GM19452 (cell line): ENCODE measurements at regions not wholly inside any gene's neighbourhood (a gene's known extent, or its start where the extent isn't known, plus 50 kb on each side); places are given as distances from the start of the nearest gene placed in this dataset.
A peak's percentile ranks its signal among the peaks of the same experiment; 100 is the strongest.
"Not testable (repeated sequence)": the region's sequence is repeated elsewhere in the genome, so short reads cannot be mapped to it uniquely, and the experiment has no call there.

ENCODE experiments used
- ATAC-seq: cut with Tn5 transposase; IDR thresholded peaks from one replicate; pipeline ENCODE4 v1.9.1; 2021; ENCODE audit not compliant: unreplicated experiment

DNA sequence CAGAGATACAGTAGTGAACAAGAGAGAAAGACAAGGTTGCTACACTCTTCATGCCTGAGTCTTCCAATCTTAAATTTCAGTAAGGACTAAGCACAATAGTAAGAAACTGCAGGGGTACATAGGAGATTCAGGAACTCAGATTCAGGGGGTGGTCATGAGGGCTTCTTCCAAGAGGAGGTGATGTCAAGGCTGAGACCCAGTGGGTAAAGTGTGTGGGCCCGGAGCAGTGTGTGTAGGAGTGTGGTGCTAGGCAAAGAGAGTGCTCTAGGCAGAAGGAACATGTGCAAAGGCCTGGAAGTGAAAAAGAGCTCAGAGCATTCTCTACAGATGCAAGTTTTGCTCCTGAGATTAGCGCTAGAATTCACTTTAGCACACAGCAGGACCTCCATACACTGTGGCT, 102.9 kb upstream of the SPATA12 start:
- no peak for ATAC-seq

- no peak for ATAC-seq
Measured at GRCh38 chr3:56956906-56957305, 103.6 kb upstream of the SPATA12 start.

DNA sequence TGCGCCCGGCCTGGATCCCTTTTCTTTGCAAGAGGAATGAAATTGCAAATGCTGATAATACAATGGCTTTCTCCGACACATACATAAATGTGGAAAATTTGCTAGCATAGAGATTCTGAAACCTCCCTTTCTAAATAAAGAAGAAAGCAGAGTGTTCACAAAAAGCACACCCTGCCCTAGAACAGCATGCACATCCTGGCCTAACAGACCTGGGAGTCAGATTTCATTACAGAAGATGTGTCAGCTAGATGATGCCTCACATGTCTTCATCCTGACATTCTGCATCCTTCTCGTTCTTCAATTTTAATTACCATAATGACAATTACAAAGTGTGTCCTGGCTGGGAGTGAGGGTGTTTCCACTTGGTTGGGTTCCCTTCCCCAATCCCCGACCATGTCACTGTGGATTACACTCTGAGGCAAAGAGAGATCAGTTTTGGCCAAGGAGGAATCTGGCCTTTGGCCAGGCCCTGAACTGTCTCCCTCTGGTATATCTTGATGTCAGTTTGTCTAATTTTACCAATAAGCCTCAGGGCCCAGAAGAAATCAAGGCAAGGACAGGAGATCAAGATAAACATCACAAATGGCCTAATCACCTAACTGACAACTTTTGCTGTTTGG, 104.9 kb upstream of the SPATA12 start:
- no peak for ATAC-seq

- ATAC-seq: no peak
Measured at GRCh38 chr3:56954125-56954524, 106.3 kb upstream of the SPATA12 start.

DNA sequence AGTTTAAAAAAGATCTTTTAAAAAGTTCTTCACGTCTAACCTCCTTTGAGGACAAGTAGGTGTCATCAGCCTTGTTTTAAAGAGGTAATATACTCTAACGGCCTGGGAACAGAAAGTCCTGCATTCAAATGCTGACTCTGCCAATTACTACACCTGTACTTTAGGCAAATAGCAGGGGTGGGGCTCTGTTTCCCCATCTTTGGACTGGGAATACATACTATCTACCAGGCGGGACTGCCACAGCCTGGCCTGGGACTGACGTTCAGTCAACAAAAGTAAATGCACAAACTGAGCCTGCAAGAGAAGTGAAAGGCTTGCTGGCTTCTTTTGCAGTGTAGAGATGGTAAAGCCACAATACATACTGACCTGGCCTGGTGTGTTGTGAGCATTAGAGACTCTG, 107.6 kb upstream of the SPATA12 start:
- ATAC-seq: no peak

DNA sequence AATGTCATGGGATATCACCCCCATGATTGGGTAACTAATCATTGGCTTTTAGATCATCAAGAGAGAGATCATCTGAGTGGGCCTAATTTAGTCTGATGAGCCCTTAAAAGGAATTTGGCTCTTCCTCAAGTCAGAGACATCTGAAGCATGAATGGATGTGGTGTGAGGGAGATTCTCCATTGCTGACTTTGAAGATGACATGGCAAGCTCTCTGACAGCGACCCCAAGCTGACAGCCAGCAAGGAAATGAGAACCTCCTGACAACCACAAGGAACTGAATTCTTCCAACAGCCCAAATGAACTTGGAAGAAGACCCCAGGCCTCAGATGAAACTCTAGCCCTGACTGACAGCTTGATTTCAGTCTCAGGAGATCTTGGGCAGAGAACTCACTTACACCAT, 108.4 kb upstream of the SPATA12 start:
- no peak for ATAC-seq

GRCh38 chr3:56951366-56951765, 109.1 kb upstream of the SPATA12 start:
- ATAC-seq: no peak

GRCh38 chr3:56945378-56945777, 115.1 kb upstream of the SPATA12 start:
- ATAC-seq: not testable (repeated sequence)

GRCh38 chr3:56942523-56942922, 117.9 kb upstream of the SPATA12 start:
- ATAC-seq: peak; percentile 66

GRCh38 chr3:56940976-56941375, 119.5 kb upstream of the SPATA12 start:
- no peak for ATAC-seq

DNA sequence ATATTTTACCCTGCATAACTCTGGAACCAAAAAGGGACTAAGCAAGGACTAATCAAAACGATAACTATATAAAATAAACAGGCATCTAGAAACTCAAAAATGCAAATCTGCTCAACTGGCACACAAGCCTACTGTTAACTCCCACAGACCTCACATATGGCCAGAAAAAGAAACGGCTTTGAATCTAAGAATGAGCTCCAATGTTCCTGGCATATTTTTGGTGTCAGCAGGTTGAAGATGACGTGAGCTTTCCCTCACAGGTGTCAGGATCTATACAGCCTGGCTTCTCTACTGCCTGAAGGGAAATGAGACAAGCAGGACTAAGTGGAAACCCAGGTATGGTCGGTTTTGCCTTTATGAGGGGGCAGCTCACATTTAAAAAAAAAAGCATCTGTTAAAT, 120.1 kb upstream of the SPATA12 start:
- ATAC-seq: no peak

GRCh38 chr3:56939834-56940233, 120.6 kb upstream of the SPATA12 start:
- no peak for ATAC-seq

DNA sequence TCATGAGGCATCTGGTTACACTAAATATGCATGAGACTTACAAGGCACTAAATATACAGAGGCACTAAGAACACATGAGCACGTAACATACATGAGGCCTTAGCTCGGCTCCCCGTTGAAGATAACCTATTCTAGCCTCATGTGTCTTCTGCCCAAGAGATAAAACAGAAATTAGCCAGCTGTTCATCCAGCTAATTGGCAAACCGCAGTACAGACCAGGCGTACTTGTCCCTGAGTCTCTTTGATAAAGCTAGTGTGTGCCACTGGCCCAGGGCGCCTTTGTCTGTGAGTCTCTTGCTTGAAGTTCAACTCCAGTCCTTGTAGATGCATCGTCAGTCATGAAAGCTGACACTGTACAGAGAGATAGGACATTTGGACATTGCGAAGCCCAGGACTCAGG, 121.9 kb upstream of the SPATA12 start:
- no peak for ATAC-seq

- ATAC-seq: no peak
Measured at GRCh38 chr3:56937580-56937979, 122.9 kb upstream of the SPATA12 start.

- no peak for ATAC-seq
Measured at GRCh38 chr3:56935811-56936210, 124.7 kb upstream of the SPATA12 start.

- ATAC-seq: not testable (repeated sequence)
Measured at GRCh38 chr3:56934481-56934880, 126.0 kb upstream of the SPATA12 start.

GRCh38 chr3:56933803-56934202, 126.7 kb upstream of the SPATA12 start:
- no peak for ATAC-seq

DNA sequence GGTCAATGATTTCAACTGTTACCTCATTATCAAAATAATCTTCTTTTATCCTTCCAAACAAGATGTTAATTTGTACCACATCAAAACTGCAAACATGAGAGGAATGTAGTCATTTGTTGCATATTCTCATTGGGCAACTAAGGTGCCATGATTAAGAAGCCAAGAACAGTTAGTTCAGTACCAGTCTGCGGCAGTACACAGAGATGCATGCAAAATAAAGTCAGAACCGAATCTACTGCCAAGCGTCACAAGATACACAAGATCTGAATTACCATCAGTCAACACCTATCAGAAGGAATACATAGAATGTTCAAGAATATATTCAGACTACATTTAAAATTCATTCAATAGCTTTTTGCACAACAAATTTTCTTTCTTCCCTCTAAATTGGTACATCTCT, 127.6 kb upstream of the SPATA12 start:
- ATAC-seq: no peak

- ATAC-seq: no peak
Measured at GRCh38 chr3:56931836-56932235, 128.6 kb upstream of the SPATA12 start.

DNA sequence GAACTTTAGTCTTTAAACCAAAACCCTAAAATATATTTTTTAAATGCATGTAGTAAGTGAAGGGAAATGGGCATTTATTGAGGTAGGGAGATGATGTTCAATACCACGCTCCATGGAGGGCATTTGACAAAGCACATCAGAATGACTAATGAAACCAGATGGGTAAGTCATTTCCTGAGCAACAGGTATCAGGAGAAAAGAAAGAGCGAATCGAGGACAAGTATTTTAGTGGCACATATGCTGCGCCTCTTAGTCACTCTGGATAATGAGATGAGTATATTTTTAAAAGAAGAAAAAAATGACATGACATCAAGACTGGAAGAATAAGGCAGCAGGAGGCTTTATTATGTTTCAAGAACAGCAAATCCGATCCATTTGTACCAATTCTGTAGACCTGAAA, 129.0 kb upstream of the ARHGEF3 start:
- no peak for ATAC-seq

DNA sequence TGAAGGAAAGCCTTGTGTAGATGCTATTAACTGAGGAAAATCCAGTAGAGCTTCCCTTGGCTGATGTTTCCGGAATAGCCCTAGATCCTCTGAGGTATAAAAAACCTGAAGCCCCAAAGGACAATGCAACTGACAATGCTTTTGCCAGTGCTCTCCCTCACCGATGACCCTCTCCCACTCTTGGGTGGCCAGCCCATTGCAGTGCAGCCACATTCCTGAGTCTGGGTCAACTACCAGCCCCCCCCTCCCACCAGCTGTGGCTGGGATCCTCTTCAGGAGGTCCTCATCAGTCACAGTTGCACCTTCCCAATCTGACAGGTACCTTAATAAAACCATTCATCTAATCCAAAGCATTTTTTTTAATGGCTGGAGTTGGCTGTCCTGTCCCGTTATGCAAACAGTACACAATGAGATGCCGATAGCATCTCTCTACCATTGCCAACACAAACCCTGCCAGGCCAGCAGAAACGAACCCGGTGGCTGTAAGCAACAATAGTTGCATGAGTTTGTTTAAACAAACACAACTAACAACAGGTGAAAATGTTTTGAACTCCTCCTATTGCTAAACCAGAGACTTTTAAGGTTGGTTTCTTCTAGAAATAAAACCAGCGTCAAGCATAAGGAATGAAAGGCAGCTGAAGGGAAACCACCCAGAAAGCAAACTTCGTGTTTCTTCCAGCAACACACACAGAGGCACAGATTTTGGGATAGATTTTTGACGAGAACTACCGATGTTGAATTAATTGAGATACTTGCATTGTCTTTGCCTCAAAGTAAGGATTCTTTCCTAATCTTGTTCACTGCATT, 128.3 kb upstream of the ARHGEF3 start:
- no peak for ATAC-seq

DNA sequence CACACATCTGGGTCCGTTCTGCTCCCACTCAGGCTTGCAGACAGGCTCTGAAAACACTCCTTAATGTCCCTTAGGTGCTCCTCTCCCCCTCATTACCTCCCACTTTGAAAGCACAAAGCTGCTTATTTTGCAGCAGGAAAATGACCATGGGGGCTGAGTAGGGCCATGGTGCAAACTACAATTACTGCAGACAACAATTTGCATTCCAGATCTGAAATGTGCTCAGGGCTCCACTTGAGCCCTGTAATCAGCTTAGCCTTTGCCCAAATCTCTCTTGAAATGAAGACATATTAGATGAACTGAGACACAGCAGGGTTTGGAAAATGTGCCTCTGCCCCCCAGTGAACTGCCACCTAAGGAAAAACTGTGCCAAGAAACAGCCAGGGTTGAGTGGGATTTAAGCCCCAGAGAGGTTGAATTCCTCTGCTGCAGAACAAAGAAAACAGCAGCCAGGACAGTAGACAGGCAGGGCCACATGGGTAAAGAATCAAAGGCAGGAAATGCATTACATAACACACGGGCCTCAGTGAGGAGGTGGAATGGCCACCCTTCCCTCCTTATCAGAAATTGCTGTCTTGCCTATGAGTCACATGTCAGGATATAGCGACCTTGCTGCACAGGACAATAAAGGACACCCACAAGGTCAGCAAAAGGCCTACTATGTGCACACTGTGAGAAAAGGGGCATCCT, 126.8 kb upstream of the ARHGEF3 start:
- no peak for ATAC-seq
